Duodenal mucosa (tissue), 2 donors: ENCODE measurements at regions not wholly inside any gene's neighbourhood (a gene's known extent, or its start where the extent isn't known, plus 50 kb on each side); places are given as distances from the start of the nearest gene placed in this dataset.

Experiments used
- H3K27ac ChIP-seq: one replicate; pipeline ENCODE4 v1.7.0; 2013; ENCODE audit warnings: low read depth, low read length
- H3K27me3 ChIP-seq, 2 donors: one replicate each; pipeline ENCODE4 v1.7.0; 2013; ENCODE audit warnings: low read length in 2 of 2, control low read depth in 1 of 2; ENCODE audit not compliant: insufficient read depth in 2 of 2, control insufficient read depth in 1 of 2
- H3K36me3 ChIP-seq, 2 donors: one replicate each; pipeline ENCODE4 v1.7.0; 2013; ENCODE audit warnings: low read length in 2 of 2, control low read depth in 1 of 2; ENCODE audit not compliant: insufficient read depth in 2 of 2, control insufficient read depth in 1 of 2
- H3K4me1 ChIP-seq, 2 donors: one replicate each; pipeline ENCODE4 v1.7.0; 2013; ENCODE audit warnings: low read length in 2 of 2, control low read depth in 1 of 2; ENCODE audit not compliant: insufficient read depth in 2 of 2, control insufficient read depth in 1 of 2
- H3K4me3 ChIP-seq, 2 donors: one replicate each; pipeline ENCODE4 v1.7.0; 2013; ENCODE audit warnings: low read length in 2 of 2, low read depth in 1 of 2
- H3K9ac ChIP-seq, 2 donors: one replicate each; pipeline ENCODE4 v1.7.0; 2013; ENCODE audit warnings: low read length in 2 of 2, low read depth in 1 of 2
- H3K9me3 ChIP-seq, 2 donors: one replicate each; pipeline ENCODE4 v1.7.0; 2013; ENCODE audit warnings: low read length in 2 of 2, control low read depth in 1 of 2; ENCODE audit not compliant: control insufficient read depth in 1 of 2

GRCh38 chr1:168443356-168443755, 100.4 kb downstream of the XCL2 start:
- H3K9me3 ChIP-seq = no peaks in the 10 kb centered on the region
- no peak overlapping the region for H3K4me3 ChIP-seq
- H3K4me1 ChIP-seq = peaks cover 0 to 2% of the 10 kb centered on the region in 2 donors
- H3K27ac ChIP-seq = no peak overlapping the region
- H3K36me3 ChIP-seq = no peaks in the 10 kb centered on the region
- no peak overlapping the region for H3K9ac ChIP-seq
- peaks cover 0 to 3% of the 10 kb centered on the region in 2 donors for H3K27me3 ChIP-seq

DNA sequence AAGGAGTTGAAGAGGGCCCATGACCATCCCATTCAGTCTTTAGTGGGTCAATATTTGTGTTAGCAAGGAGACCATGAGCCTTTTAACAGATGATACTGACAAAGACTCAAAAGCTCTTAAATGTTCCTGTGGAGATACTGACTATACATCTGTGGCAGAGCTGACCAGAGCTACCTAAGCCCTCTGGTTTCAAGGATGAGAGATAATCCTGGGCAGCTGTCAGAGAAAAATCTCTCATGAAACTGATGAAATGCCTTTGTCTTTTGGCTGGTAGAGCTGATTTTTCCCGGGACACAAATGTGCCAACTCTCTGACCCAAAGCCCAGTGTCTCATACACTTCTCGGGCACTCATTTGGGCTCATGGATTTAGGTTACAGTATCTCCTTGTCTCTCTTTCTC, 100.9 kb downstream of the XCL2 start:
- Histone ChIP-seq H3K9me3 (no peaks in the 10 kb centered on the region), H3K27ac (no peak overlapping the region), H3K4me3 (no peak overlapping the region), H3K36me3 (no peaks in the 10 kb centered on the region), H3K27me3 (peaks cover 0 to 3% of the 10 kb centered on the region in 2 donors), H3K9ac (no peak overlapping the region), H3K4me1 (peaks cover 0 to 2% of the 10 kb centered on the region in 2 donors)

DNA sequence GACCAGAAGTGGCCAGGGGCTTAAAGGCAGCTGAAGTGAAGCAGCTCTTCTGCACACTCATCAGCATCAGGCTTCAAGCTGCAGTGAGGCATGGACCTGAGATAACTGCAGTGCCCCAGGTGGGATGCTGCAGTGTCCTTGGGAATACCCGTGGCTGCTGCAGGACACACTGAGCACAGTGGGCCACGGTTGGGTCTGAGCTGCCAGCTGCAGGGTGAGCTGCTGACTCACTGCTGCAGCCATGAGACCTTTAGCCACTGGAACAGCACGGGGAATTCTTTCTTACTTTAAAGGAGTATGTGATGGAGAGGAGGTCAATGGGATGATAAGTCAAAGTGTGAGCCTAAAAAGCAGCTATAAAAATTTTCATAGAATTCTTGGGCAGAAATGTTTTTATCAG, 102.1 kb downstream of the XCL2 start:
- Histone ChIP-seq H3K4me3 (no peak overlapping the region), H3K27ac (no peak overlapping the region), H3K36me3 (no peaks in the 10 kb centered on the region), H3K27me3 (no peaks in the 10 kb centered on the region), H3K9me3 (no peaks in the 10 kb centered on the region), H3K4me1 (peaks cover 0 to 2% of the 10 kb centered on the region in 2 donors), H3K9ac (no peak overlapping the region)

DNA sequence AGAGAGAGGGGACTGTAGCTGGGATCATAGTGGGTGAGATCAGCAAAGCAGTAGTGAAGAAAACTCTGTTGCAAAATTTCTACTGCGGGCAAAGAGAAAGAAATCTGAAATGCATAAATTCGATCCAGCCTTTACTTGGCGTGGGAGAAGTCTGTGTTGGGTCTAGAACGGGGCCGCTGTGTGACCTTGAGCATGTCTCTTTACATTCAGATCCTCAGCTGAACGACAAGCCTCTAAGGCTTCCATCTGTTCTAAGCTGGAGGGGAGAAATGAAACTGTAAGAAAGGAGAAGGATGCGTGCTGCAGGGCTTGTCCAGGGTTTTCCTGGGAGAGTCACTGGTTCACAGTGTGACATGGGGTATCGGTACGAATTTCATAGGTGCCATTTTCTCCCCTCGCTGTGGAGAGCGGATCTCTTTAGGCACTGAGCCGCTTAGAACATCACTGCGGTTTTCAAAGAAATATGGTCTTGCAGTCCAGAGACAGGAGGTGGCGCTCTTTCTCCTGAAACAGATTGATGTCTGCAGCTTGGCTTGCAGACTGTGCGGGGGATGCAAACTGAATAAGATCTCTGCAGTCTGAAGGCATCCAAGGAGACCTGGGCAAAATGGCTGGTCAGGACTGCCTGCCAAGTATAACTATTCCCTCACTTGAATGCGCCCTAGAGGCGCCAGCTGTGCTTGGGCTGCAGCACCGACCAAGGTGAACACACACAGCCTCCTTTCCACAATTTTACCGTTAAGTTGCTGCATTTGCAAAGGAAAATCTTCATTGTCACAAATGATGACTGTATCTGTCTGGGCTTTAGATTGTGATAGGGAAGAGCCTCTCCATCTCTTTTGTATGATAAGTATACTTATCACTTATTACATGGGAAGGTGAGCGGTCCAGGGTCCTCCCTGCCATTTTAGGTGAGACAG, 104.1 kb downstream of the XCL2 start:
- Histone ChIP-seq H3K9me3 (no peaks in the 10 kb centered on the region), H3K4me3 (peak overlapping the region; percentile 38 to 62), H3K27me3 (peaks cover 0 to 2% of the 10 kb centered on the region in 2 donors), H3K36me3 (no peaks in the 10 kb centered on the region), H3K27ac (no peak overlapping the region), H3K9ac (peak overlapping the region; percentile 34 to 36), H3K4me1 (peaks cover 0 to 2% of the 10 kb centered on the region in 2 donors)

DNA sequence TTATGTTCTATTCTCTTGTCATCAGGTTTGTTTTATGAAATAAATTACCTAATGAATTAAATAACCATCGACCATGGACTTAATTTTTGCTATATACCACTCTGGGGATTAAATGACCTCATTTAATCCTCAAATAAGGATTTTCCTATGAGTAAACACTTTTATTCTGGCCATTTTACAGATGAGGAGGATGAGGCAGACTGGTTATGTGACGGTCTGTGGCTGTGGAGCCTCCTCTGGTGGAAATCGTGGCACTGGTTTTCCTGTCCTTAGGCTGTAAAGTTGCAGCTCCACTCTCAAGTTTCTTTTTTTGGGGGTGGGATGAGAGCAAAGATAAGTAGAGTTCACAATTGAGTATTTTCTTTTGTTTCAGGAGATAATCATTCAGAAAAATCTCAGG, 105.2 kb downstream of the XCL2 start:
- H3K4me3 ChIP-seq = no peak overlapping the region
- peaks cover 0 to 2% of the 10 kb centered on the region in 2 donors for H3K27me3 ChIP-seq
- no peak overlapping the region for H3K27ac ChIP-seq
- no peaks in the 10 kb centered on the region for H3K9me3 ChIP-seq
- H3K9ac ChIP-seq = no peak overlapping the region
- no peaks in the 10 kb centered on the region for H3K36me3 ChIP-seq
- peaks cover 0 to 2% of the 10 kb centered on the region in 2 donors for H3K4me1 ChIP-seq

DNA sequence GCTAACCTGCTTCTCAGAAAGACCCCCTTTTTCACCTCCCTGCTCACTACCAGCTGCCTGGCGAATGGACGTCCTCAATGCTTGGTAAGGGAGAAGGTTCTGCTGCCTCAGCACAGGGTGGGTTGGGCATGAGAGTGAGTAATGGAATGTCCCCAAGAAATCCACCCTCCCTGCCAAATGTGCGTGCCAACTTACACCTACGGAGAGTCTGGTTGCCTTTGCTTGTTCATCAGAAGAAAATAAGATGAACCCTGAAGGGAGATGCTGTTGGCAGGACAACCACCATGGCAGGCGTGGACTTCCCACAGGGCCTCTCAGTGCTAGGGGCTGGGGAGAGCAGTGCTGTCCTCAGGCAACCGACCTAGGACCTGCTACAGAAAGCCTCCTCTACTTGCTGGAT, 106.0 kb downstream of the XCL2 start:
- Histone ChIP-seq H3K27ac (no peak overlapping the region), H3K27me3 (peaks cover 0 to 2% of the 10 kb centered on the region in 2 donors), H3K9me3 (no peaks in the 10 kb centered on the region), H3K4me1 (peaks cover 0 to 2% of the 10 kb centered on the region in 2 donors), H3K4me3 (no peak overlapping the region), H3K9ac (no peak overlapping the region), H3K36me3 (no peaks in the 10 kb centered on the region)

DNA sequence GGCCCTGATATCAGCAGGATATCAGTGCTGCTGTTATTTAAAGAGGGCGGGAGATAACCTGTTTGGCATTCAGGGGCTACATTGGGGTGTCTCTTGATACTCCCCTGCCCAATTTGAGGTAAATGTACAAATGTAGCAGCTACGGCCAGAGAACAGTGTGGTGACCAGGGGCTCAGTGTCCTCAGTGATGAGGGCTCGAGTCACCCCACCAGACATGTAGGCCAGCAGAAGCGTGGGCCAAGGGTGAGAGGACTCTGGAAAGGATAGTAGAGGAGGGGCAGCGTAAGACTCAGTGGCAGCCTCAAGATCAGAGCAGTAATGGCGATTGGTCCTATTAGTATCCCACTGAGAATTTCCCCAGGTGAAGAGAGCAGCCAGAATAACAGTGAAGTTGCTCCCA, 108.4 kb downstream of the XCL2 start:
- Histone ChIP-seq H3K27ac (no peak overlapping the region), H3K4me1 (peaks cover 0 to 2% of the 10 kb centered on the region in 2 donors), H3K9ac (no peak overlapping the region), H3K36me3 (no peaks in the 10 kb centered on the region), H3K4me3 (no peak overlapping the region), H3K27me3 (peaks cover 0 to 2% of the 10 kb centered on the region in 2 donors), H3K9me3 (no peaks in the 10 kb centered on the region)

DNA sequence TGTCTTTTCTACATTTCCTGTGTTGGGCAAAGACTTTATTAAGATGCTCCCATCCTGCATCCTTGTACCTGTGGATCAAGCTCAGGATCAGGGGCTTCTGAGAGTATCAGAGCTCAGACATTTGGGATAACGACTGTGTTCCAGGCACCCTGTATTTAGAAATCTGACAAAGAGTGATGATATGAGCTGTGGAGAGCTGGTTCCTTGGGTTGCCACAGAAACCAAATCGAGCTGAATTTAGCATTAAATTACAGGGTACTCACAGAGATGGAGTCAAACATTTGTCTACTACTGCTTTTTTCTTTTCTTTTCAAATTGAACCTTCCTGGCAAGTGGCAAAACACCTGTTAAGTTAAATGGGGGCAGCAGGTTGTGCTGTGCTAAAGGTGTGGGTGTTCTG, 110.6 kb downstream of the XCL2 start:
- H3K4me1 ChIP-seq = no peaks in the 10 kb centered on the region
- no peak overlapping the region for H3K9ac ChIP-seq
- H3K36me3 ChIP-seq = no peaks in the 10 kb centered on the region
- peaks cover 0 to 2% of the 10 kb centered on the region in 2 donors for H3K27me3 ChIP-seq
- no peak overlapping the region for H3K27ac ChIP-seq
- H3K9me3 ChIP-seq = no peaks in the 10 kb centered on the region
- H3K4me3 ChIP-seq = no peak overlapping the region

- Histone ChIP-seq H3K4me1 (no peaks in the 10 kb centered on the region), H3K9ac (no peak overlapping the region), H3K27ac (no peak overlapping the region), H3K27me3 (peaks cover 0 to 2% of the 10 kb centered on the region in 2 donors), H3K36me3 (no peaks in the 10 kb centered on the region), H3K4me3 (no peak overlapping the region), H3K9me3 (no peaks in the 10 kb centered on the region)
Observed at GRCh38 chr1:168431882-168432281, 111.9 kb downstream of the XCL2 start.

DNA sequence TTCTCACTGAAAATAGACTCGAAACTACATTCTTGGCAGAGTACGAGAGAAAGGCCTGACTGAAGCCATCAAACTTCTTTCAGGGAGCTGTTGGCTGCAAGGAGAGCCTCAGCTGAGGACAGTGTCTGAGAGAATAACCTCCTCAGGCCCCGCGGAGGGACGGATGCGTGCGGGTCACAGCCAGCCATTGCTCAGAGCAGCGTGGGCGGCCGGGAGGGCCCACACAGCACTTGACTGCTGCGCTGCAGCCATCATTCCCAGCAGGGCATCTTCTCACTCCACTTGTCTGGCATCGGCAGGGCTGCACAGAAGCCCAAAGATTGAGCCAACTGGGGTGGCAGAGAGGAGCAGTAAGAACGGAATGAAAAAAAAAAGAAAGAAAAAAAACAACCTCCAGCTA, 113.5 kb downstream of the XCL2 start:
- Histone ChIP-seq H3K4me3 (no peak overlapping the region), H3K36me3 (no peaks in the 10 kb centered on the region), H3K9ac (no peak overlapping the region), H3K27ac (no peak overlapping the region), H3K4me1 (no peaks in the 10 kb centered on the region), H3K9me3 (no peaks in the 10 kb centered on the region), H3K27me3 (peaks cover 0 to 2% of the 10 kb centered on the region in 2 donors)
